Prostate gland (tissue), 2 donors: ENCODE measurements at regions not wholly inside any gene's neighbourhood (a gene's known extent, or its start where the extent isn't known, plus 50 kb on each side); places are given as distances from the start of the nearest gene placed in this dataset.

Source experiments
- DNase-seq: peaks from one replicate; pipeline ENCODE4 v3.0.0-alpha.2; 2019; ENCODE audit warnings: low spot score
- H3K27ac ChIP-seq, 2 donors: fragments of 200-600 bp; sonication (generic); 2 replicates each; pipeline ENCODE4 v1.5.1; 2017 to 2019
- H3K27me3 ChIP-seq: fragments of 200-600 bp; sonication (generic); replicated peaks from 2 replicates; pipeline ENCODE4 v1.5.1; 2019; ENCODE audit not compliant: insufficient read depth
- H3K36me3 ChIP-seq, 2 donors: fragments of 200-600 bp; sonication (generic); 1 replicate in 1 of 2; 2 replicates in 1 of 2; pipeline versions ENCODE4 v1.5.1 to v1.8.1; 2017 to 2019
- H3K4me1 ChIP-seq: fragments of 200-600 bp; sonication (generic); replicated peaks from 2 replicates; pipeline ENCODE4 v1.5.1; 2019
- H3K4me3 ChIP-seq, 2 donors: fragments of 200-600 bp; sonication (generic); 2 replicates each; pipeline ENCODE4 v1.5.1; 2017 to 2019
- H3K9me3 ChIP-seq: fragments of 200-600 bp; sonication (generic); 2 replicates; pipeline ENCODE4 v1.5.1; 2017
- CTCF ChIP-seq, 4 experiments: fragments of 200-600 bp in 2 of 4; fragments of 450-650 bp in 2 of 4; sonication (generic) in 2 of 4; IDR thresholded peaks; 1 replicate in 3 of 4; 2 replicates in 1 of 4; pipeline ENCODE4 v1.5.1; 2016 to 2019; ENCODE audit warnings: antibody characterized with exemption in 4 of 4, mild to moderate bottlenecking in 2 of 4, moderate library complexity in 2 of 4
- POLR2A ChIP-seq: fragments of 450-650 bp; IDR thresholded peaks from one replicate; pipeline ENCODE4 v1.6.1; 2016; ENCODE audit warnings: antibody characterized with exemption, mild to moderate bottlenecking
- POLR2AphosphoS5 ChIP-seq: sonication (generic); formaldehyde crosslinking; IDR thresholded peaks from one replicate; pipeline ENCODE4 v1.6.1; 2017; ENCODE audit warnings: antibody characterized with exemption
- WGBS: methylation state at CpG from one replicate; pipeline ENCODE4 v1.1.5; 2018; 5-methylcytosine and 5-hydroxymethylcytosine counted together
- intact Hi-C: fragments of 100-400 bp; cut with DNase I; formaldehyde crosslinking; loops from one replicate; pipeline ENCODE4 v1.14.2; 2022

GRCh38 chr14:55944757-55945156, 173.5 kb upstream of the PELI2 start:
- no peaks in the 10 kb centered on the region for H3K4me1 ChIP-seq
- no peaks in the 10 kb centered on the region for H3K36me3 ChIP-seq
- no peak for TF ChIP-seq POLR2A
- no peak for TF ChIP-seq CTCF (IDR thresholded peaks at IDR 0.05)
- TF ChIP-seq POLR2AphosphoS5, result no peak
- intact Hi-C loops, result no loop called here
- no peak overlapping the region for H3K4me3 ChIP-seq
- H3K9me3 ChIP-seq, result no peaks in the 10 kb centered on the region
- no peak overlapping the region for H3K27ac ChIP-seq
- H3K27me3 ChIP-seq, result no peaks in the 10 kb centered on the region
- no peak for DNase-seq
- WGBS, result 63% methylated on average over 3 of the region's 3 CpGs

- no peak for TF ChIP-seq CTCF (IDR thresholded peaks at IDR 0.05)
- TF ChIP-seq POLR2A, result no peak
- TF ChIP-seq POLR2AphosphoS5, result no peak
- intact Hi-C loops, result no loop called here
- Histone ChIP-seq H3K27ac (no peak overlapping the region), H3K9me3 (no peaks in the 10 kb centered on the region), H3K4me3 (no peak overlapping the region), H3K27me3 (no peaks in the 10 kb centered on the region), H3K4me1 (no peaks in the 10 kb centered on the region), H3K36me3 (no peaks in the 10 kb centered on the region)
- 95% methylated on average over 2 of the region's 2 CpGs for WGBS
- no peak for DNase-seq
Observed at GRCh38 chr14:55946231-55946630, 172.0 kb upstream of the PELI2 start.

- intact Hi-C loops, result no loop called here
- no peaks in the 10 kb centered on the region for H3K4me1 ChIP-seq
- WGBS, result 79% methylated on average over 3 of the region's 3 CpGs
- no peak for DNase-seq
- no peaks in the 10 kb centered on the region for H3K27me3 ChIP-seq
- no peak overlapping the region for H3K4me3 ChIP-seq
- H3K9me3 ChIP-seq, result no peaks in the 10 kb centered on the region
- H3K27ac ChIP-seq, result no peak overlapping the region
- TF ChIP-seq POLR2A, result no peak
- no peak for TF ChIP-seq CTCF (IDR thresholded peaks at IDR 0.05)
- no peak for TF ChIP-seq POLR2AphosphoS5
- no peaks in the 10 kb centered on the region for H3K36me3 ChIP-seq
Observed at GRCh38 chr14:55948399-55948798, 169.8 kb upstream of the PELI2 start.

- H3K27me3 ChIP-seq, result no peaks in the 10 kb centered on the region
- no peak for DNase-seq
- 67% methylated on average over 3 of the region's 3 CpGs for WGBS
- no peaks in the 10 kb centered on the region for H3K4me1 ChIP-seq
- intact Hi-C loops, result no loop called here
- TF ChIP-seq POLR2AphosphoS5, result no peak
- TF ChIP-seq CTCF (IDR thresholded peaks at IDR 0.05), result no peak
- no peak for TF ChIP-seq POLR2A
- H3K36me3 ChIP-seq, result no peaks in the 10 kb centered on the region
- no peak overlapping the region for H3K4me3 ChIP-seq
- H3K27ac ChIP-seq, result no peak overlapping the region
- H3K9me3 ChIP-seq, result no peaks in the 10 kb centered on the region
Observed at GRCh38 chr14:55949708-55950107, 168.5 kb upstream of the PELI2 start.

- H3K4me1 ChIP-seq, result no peaks in the 10 kb centered on the region
- H3K4me3 ChIP-seq, result no peak overlapping the region
- DNase-seq, result no peak
- no peaks in the 10 kb centered on the region for H3K27me3 ChIP-seq
- H3K9me3 ChIP-seq, result no peaks in the 10 kb centered on the region
- intact Hi-C loops, result no loop called here
- TF ChIP-seq POLR2A (no peak), CTCF (IDR thresholded peaks at IDR 0.05) (no peak), POLR2AphosphoS5 (no peak)
- no peaks in the 10 kb centered on the region for H3K36me3 ChIP-seq
- H3K27ac ChIP-seq, result no peak overlapping the region
- 81% methylated on average over 7 of the region's 7 CpGs for WGBS
Observed at GRCh38 chr14:55950135-55950534, 168.1 kb upstream of the PELI2 start.
